DMS114 treated with DMSO at 0.1 percent for 48 hours (cell line): ENCODE measurements at regions not wholly inside any gene's neighbourhood (a gene's known extent, or its start where the extent isn't known, plus 50 kb on each side); places are given as distances from the start of the nearest gene placed in this dataset.

Experiments
- DNase-seq: peaks from one replicate; lab custom pipeline; 2025; ENCODE audit not compliant: unreplicated experiment; lab: John Stamatoyannopoulos, UW

DNA sequence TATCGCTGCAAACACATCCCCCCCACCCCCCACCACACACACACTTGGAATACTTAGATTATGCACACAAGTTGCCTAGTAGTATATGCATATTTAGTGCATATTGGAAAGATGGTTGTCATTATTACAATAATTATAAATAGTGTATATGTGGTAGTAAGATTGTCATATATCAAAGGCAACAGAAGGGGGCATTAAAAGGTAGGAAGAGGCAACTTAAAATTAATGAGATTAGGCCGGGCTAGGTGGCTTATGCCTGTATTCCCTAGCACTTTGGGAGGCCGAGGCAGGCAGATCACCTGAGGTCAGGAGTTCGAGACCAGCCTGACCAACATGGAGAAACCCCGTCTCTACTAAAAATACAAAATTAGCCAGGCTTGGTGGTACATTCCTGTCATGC is 52.1 kb downstream of the GSC start:
- DNase-seq = no peak

DNA sequence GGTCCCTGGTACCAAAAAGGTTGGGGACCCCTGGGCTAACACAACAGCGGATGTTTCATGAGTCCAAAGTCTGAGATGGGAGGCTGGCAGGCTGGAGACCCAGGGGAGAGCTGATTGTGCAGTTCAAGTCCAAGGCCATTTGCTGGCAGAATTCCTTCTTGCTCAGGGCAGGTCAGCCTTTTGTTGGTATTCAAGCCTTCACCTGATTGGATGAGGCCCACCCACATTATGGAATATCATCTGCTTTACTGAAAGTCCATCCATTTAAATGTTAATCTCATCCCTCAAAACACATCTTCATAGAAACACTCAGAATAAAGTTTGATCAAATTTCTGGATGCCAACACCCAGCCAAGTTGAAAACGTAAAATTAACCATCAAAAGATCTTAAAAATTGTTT is 52.9 kb downstream of the GSC start:
- DNase-seq = no peak

GRCh38 chr14:94713115-94713514 is 56.8 kb downstream of the GSC start:
- no peak for DNase-seq

DNA sequence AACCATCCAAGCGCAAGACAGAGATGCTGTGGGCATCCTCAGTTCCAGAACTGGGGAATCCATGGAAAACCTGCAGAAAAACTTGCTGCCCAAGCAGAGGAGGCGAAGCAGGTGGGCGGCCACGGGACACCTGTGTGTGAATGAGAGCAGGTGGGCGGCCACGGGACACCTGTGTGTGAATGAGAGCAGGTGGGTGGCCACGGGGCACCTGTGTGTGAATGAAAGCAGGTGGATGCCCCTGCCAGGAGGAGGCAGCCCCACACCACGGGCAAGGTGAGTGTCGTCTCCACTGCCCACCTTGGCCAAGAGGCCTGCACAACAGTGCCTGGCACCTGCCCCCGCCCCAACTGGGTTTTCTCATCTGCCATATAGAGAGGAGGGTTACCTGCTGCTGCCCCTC is 59.2 kb downstream of the GSC start:
- DNase-seq = no peak

DNA sequence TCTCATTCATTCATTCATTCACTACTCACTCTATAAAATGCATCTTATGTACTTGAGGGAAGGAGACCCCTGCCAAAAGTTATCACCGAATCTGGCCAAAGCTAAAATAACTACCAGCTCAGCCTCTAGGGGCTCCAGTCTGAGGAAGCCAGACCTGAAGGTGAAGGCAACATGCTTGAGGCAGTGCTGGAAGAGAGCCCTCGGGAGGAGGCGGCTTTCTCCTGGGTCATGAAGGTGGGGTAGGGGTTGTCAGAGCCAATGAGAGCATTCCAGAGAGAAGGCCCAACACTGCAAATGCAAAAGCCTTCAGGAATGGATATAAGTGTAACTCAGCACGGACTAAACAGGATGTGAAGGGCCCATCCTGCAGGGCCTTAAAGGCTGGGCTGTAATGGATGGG is 62.4 kb downstream of the GSC start:
- no peak for DNase-seq

DNA sequence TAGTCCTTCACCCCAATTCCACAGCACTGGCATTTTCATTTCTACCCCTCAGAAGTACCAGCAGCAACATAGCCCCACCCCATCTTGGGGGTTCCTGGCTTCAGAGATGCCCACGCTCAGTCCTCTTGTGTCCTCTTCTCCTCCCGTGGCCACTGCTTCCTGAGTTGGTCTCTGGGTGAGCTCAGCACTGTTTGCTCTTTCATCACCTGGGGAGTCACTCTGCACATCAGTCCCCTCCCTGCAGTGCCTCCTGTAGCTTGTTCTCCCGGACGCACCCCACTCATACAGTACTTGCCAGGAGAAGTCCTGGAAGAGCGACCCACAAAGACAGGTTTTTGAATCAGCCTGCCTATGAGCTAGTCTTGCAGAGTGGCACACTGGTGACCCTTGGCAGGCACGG is 63.8 kb downstream of the GSC start:
- no peak for DNase-seq

GRCh38 chr14:94702629-94703028 is 67.3 kb downstream of the GSC start:
- no peak for DNase-seq

DNA sequence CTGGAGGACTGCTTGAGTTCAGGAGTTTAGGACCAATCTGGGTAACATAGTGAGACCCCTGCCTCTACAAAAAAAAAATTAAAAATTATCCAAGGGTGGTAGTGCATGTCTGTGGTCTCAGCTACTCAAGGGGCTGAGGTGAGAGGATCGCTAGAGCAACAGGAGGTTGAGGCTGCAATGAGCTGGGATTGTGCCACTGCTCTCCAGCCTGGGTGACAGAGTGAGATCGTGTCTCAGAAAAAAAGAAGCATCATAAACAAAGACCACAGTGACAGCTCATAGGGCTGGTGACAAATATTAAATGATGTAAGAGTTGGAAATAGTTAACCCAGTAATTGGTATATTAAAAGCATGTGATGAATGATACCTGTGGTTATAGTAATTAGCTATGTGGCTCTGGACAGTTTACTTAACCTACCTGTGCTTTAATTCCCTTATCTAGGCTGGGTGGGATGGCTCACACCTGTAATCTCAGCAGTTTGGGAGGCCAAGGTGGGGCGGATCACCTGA is 68.0 kb downstream of the GSC start:
- DNase-seq = no peak

GRCh38 chr14:94700336-94700735 is 69.6 kb downstream of the GSC start:
- no peak for DNase-seq

GRCh38 chr14:94699831-94700230 is 70.1 kb downstream of the GSC start:
- DNase-seq = no peak

DNA sequence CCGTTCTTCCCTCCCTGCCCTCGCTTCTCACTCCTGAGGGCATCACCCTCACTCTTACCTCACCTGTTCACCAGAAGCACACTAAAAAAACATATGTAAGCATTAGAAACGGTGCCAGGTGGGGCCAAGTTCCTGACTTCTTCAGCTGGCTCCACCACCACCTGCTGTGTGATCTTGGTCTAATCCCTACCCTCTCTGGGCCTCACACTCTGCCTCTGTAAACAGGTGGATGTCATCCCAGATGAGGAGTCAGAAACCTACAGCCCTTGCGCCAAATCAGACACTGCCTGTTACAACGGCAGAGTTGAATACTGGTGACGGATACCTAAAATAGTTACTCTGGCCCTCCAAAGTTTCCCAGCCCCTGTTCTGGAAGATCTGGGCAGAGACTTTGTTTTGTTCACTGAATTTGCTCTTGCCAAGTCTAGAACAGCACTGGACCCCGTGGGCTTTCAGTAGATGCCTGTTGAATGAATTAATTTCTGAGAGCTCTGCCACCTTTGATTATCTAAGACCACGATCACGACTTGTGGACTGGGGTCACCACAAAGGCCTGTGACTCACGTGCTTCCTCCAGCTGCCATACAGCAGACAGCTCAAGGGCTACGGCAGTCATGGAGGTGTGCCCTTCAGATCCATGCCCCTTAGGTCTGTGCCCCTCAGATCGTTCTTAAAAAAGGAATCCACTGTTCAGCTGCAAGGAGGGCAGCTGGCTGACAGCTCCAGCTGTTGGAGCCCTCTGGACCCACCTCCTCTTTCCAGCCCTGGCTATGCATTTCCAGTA is 71.9 kb downstream of the GSC start:
- no peak for DNase-seq

- DNase-seq = no peak
These were observed 73.4 kb downstream of the GSC start for GRCh38 chr14:94696518-94696917.

DNA sequence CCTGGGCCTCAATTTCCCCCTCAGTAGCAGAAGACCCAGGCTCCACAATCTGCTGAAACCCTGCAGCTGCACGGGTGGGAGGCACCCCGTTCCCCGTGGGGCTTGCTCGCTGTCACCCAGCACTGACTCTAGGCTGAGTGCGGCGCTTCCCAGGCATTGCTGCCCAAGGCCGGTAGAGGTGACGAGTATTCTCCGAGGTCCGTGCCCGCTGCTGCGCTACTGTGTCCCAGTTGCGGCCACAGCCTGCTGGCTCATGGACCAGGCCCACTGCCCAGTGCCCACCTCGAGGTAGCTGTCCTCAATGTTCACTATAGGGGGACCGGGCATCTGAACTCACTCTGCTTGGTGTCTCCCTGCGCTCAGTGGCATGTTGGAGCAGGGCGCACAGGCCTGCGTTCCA is 74.7 kb downstream of the GSC start:
- DNase-seq = no peak

DNA sequence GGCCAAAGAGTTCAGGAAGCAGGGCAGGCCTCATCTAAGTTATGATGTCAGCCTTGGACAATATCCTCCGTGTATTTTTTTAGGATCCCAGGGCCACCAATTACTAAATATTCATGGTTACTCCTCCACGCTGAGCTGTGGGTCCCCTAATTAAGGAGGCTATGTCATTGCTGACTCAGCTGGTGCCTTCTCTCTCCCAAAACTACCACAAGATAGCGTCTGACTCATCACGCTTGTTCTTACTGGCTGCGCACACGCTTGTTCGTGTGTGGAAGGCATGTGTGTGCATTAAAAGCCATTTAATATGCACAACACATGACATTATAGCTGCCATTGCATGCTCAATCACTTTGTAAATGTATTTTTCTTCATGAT is 78.3 kb downstream of the GSC start:
- DNase-seq = no peak

GRCh38 chr14:94690896-94691659 is 78.8 kb downstream of the GSC start:
- DNase-seq = no peak

- DNase-seq = no peak
These were observed 78.3 kb downstream of the SERPINA3 start for GRCh38 chr14:94690486-94690885.

DNA sequence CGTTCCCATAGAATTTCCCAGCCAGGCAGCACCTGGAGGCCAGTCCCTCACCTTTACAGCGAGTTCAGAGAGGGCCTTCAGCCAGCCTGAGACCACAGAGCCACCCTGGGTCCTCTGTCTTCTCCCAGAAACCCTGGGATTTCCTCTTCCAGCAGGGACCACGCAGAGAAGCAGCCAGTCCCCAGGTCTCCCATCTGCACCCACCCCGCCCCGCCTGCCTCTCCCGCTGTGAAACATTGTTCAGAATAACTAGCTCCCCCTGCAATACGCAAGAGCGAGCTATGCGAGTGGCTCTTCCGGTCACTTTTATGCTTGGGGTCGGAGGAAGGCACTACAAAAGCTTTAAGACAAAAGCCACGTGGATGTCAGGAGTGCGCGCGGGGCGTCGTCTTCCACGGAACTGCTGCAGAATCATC is 77.8 kb downstream of the SERPINA3 start:
- no peak for DNase-seq

DNA sequence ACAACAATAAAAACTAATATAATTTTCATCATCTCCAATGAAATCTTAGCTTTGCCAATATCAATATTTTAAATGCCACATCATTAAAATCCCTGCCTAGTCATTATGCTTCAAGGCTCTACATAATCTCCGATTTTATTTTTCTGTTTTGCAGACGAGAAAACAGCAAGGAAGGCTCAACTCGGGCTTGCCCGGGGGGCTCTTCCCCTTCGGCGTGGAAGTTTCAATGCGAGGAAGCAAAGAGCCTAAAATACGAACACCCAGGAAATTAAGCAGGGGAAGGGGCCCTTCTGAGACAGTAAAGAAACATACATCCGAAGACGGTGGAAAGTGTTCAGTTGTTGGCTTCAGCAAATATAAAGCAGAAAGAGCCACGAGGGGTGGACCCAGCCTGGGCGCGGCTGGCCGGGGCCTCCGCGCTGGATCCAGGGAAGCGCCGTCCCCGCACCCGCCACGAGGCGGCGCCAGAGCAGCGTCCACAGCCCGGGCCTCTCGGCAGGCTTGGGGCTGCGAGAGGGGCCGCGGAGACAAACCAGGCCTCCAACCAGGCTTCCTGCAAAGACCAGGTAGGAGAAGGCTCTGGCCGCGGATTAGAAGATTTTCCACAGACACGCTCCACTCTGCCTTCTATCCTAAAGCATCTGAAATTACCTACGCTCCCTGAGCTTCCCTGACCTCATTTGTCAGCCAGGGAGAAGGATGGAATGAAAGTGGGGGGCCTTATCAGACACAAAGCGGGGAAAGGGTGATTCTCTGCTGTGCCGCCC is 77.2 kb downstream of the SERPINA3 start:
- peak; percentile 9 for DNase-seq

DNA sequence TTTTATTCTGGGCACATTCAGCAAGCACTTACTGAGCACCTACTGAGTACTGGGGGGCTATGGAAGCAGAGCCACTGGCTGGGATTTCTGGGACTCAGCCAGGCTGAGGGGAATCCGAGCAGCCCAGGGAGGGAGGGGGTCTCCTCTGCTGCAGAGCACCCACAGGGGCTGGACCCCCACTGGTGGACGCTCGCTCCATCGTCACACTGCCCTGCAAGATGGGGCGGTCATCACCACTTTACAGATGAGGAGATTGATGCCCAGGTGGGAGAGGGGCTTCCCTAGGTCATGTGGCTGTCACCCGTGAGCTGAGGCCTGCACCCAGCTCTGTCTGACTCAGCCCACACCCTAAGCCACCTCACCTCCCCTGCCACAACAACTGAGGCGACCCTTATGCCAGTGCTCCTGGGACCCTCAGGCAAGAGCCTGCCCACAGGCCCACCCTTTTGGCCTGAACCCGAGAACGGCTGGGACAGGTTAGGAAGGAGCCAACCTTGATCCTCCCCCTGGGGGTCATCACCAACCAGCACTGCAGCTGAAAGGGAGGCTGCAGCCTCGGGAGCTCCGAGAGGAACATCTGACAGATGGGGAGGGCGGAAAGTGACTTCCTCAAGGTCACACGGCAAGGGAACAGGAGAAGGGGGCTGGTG is 74.4 kb downstream of the SERPINA3 start:
- DNase-seq = no peak

GRCh38 chr14:94685681-94686485 is 73.7 kb downstream of the SERPINA3 start:
- no peak for DNase-seq
